ENCODE measurements at regions not wholly inside any gene's neighbourhood (a gene's known extent, or its start where the extent isn't known, plus 50 kb on each side); places are given as distances from the start of the nearest gene placed in this dataset.

- Histone ChIP-seq H3K9ac (ENCODE audit: insufficient read depth, low read depth, low read length) (no peak overlapping the region), H2AFZ (ENCODE audit: low read length) (no peak overlapping the region), H4K20me1 (ENCODE audit: insufficient read depth, low read length) (no peaks in the 10 kb centered on the region), H3K79me2 (ENCODE audit: insufficient read depth, low read length) (no peaks in the 10 kb centered on the region), H3K27me3 (ENCODE audit: control insufficient read depth in 1 of 2, insufficient read depth in 2 of 2, low read length in 2 of 2) (no peaks in the 10 kb centered on the region), H3K36me3 (replicated peaks in 1 of 2; ENCODE audit: control insufficient read depth in 1 of 2, insufficient read depth in 2 of 2, low read length in 2 of 2) (no peaks in the 10 kb centered on the region), H3K27ac (ENCODE audit: extremely low read length, insufficient read depth, low read length) (no peak overlapping the region), H3K4me2 (ENCODE audit: low read depth, low read length) (no peak overlapping the region), H3K4me1 (ENCODE audit: insufficient read depth, low read length) (no peaks in the 10 kb centered on the region), H3K9me3 (ENCODE audit: low read length) (no peaks in the 10 kb centered on the region), H3K4me3 (replicated peaks in 1 of 3; ENCODE audit: insufficient read depth in 1 of 3, low read depth in 2 of 3, low read length in 3 of 3) (no peak overlapping the region)
- no peak for FAIRE-seq
- intact Hi-C loops (cut with micrococcal nuclease; ENCODE audit: unreplicated experiment) (no loop called here), in situ Hi-C loops (cut with HindIII; ENCODE audit: extremely low pct_ligation_motif_present, low pct_unique_long_range_greater_than_20kb) (no loop called here)
- POLR2A ChIA-PET: no interaction called here
- WGBS (ENCODE audit: low lambda C conversion rate): 3% methylated on average over 3 of the region's 3 CpGs
- DNase-seq (ENCODE audit: low spot score): no peak
- ATAC-seq: no peak
- CTCF ChIA-PET (ENCODE audit: low intra/inter-chr PET ratio, low total read pairs): no interaction called here
- TF ChIP-seq HNRNPK (IDR thresholded peaks at IDR 0.05; ENCODE audit: low read depth, low read length, poor library complexity, severe bottlenecking): no peak
- no peak for TF ChIP-seq RFXAP (CRISPR knock-in tag; IDR thresholded peaks at IDR 0.05; ENCODE audit: borderline replicate concordance)
- TF ChIP-seq MTF2 (CRISPR knock-in tag; IDR thresholded peaks at IDR 0.05; ENCODE audit: borderline replicate concordance): no peak
- TF ChIP-seq CHD4 (IDR thresholded peaks at IDR 0.05; ENCODE audit: borderline replicate concordance, low read length): no peak
- no peak for TF ChIP-seq ZNF280B (CRISPR knock-in tag; IDR thresholded peaks at IDR 0.05; ENCODE audit: borderline replicate concordance)
- no peak for TF ChIP-seq ZNF264 (CRISPR knock-in tag; IDR thresholded peaks at IDR 0.05)
- TF ChIP-seq WIZ (CRISPR knock-in tag; IDR thresholded peaks at IDR 0.05): no peak
- TF ChIP-seq NFKBIZ (CRISPR knock-in tag; IDR thresholded peaks at IDR 0.05): no peak
- no TSS peak for BruUV-seq (replicated peaks)
Observed at GRCh38 chr2:192307530-192307929, 112.8 kb upstream of the TMEFF2 start.

- Histone ChIP-seq H3K4me1 (ENCODE audit: insufficient read depth, low read length) (no peaks in the 10 kb centered on the region), H3K36me3 (replicated peaks in 1 of 2; ENCODE audit: control insufficient read depth in 1 of 2, insufficient read depth in 2 of 2, low read length in 2 of 2) (no peaks in the 10 kb centered on the region), H3K9me3 (ENCODE audit: low read length) (no peaks in the 10 kb centered on the region), H3K4me2 (ENCODE audit: low read depth, low read length) (no peak overlapping the region), H4K20me1 (ENCODE audit: insufficient read depth, low read length) (no peaks in the 10 kb centered on the region), H3K4me3 (replicated peaks in 1 of 3; ENCODE audit: insufficient read depth in 1 of 3, low read depth in 2 of 3, low read length in 3 of 3) (no peak overlapping the region), H3K9ac (ENCODE audit: insufficient read depth, low read depth, low read length) (no peak overlapping the region), H3K79me2 (ENCODE audit: insufficient read depth, low read length) (no peaks in the 10 kb centered on the region), H3K27ac (ENCODE audit: extremely low read length, insufficient read depth, low read length) (no peak overlapping the region), H3K27me3 (ENCODE audit: control insufficient read depth in 1 of 2, insufficient read depth in 2 of 2, low read length in 2 of 2) (no peaks in the 10 kb centered on the region), H2AFZ (ENCODE audit: low read length) (no peak overlapping the region)
- DNase-seq (ENCODE audit: low spot score) (no peak), ATAC-seq (no peak), FAIRE-seq (no peak)
- ChIA-PET POLR2A (no interaction called here), CTCF (ENCODE audit: low intra/inter-chr PET ratio, low total read pairs) (no interaction called here)
- WGBS (ENCODE audit: low lambda C conversion rate): 0% methylated on average over 3 of the region's 3 CpGs
- intact Hi-C loops (cut with micrococcal nuclease; ENCODE audit: unreplicated experiment) (no loop called here), in situ Hi-C loops (cut with HindIII; ENCODE audit: extremely low pct_ligation_motif_present, low pct_unique_long_range_greater_than_20kb) (no loop called here)
- BruUV-seq (replicated peaks): no TSS peak
- no peak for TF ChIP-seq MIER3 (CRISPR knock-in tag; IDR thresholded peaks at IDR 0.05; ENCODE audit: borderline replicate concordance)
- no peak for TF ChIP-seq FOXO4 (CRISPR knock-in tag; conservative IDR thresholded peaks at IDR 0.05)
- TF ChIP-seq DDIT3 (CRISPR knock-in tag; IDR thresholded peaks at IDR 0.05): no peak
- TF ChIP-seq ZKSCAN5 (CRISPR knock-in tag; IDR thresholded peaks at IDR 0.05): no peak
- no peak for TF ChIP-seq SNAI1 (CRISPR knock-in tag; IDR thresholded peaks at IDR 0.05; ENCODE audit: borderline replicate concordance)
- TF ChIP-seq CENPBD1 (CRISPR knock-in tag; IDR thresholded peaks at IDR 0.05; ENCODE audit: borderline replicate concordance, low read depth): no peak
- TF ChIP-seq HNRNPLL (IDR thresholded peaks at IDR 0.05; ENCODE audit: low read depth, low read length, poor library complexity, severe bottlenecking): no peak
- TF ChIP-seq GATAD2A (CRISPR knock-in tag; IDR thresholded peaks at IDR 0.05): no peak
- no peak for TF ChIP-seq SIX1 (CRISPR knock-in tag; IDR thresholded peaks at IDR 0.05; ENCODE audit: borderline replicate concordance)
Observed at GRCh38 chr2:192298664-192299063, 103.9 kb upstream of the TMEFF2 start.
